ENCODE measurements at regions not wholly inside any gene's neighbourhood (a gene's known extent, or its start where the extent isn't known, plus 50 kb on each side); places are given as distances from the start of the nearest gene placed in this dataset.

DNA sequence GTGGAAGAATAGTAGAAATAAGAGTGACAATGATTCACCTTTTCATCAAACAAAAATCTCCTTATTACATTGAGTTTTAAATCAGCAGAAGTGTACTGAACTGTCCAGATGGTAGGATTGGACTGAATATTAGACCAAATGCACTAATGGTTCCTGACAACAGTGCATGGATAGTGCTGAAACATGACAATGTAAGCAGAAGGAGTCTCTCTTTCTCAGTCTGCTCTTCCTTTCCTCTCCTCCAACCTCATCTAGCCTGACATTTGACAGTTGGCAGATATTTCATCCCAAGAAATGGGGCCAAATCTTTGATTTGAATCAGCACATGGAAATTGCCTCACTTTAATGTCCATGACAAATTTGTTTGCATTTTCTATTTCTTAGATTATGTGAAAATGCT lies 225.1 kb upstream of the PLSCR5 start:
- no peak for DNase-seq

DNA sequence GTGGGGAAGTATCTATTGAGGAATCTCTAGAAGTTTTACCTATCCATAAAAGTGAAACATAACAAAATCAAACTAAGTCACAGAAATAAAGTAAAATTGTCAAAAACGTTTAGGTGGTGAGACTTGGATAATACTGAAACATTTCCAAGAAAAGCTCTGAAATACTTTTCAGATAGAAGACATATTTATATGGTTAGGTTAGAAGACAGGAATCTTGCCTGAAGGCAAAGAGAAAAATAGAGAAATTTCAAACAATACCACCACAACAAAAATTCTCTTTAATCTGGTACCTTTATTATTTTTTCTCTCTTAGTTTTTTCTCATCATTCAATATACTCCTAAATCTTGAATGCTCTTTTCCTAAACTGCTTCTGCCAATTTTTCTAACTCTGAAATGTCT lies 222.7 kb upstream of the PLSCR5 start:
- no peak for DNase-seq

- DNase-seq = no peak
Measured at GRCh38 chr3:146823622-146824021, 218.5 kb upstream of the PLSCR5 start.

- DNase-seq = no peak
Measured at GRCh38 chr3:146818866-146819265, 213.7 kb upstream of the PLSCR5 start.

DNA sequence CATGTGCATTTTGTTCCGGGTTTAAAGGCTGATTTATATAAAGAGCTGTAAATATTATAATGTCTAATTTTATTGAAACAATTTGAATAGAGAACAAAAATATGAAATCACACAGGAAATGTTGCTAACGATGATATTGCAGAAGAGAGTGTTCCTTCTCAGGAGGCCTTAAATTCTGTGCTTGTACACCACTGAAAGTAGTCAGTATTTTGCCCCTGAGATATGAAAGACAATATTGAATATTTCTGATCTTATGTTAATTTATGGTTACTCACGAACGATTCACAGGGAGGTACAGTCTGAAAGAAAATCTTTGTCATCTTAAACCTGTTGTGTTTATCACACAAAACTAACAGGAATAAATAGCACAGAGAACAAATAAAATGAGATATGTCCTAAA lies 213.2 kb upstream of the PLSCR5 start:
- no peak for DNase-seq

- DNase-seq = no peak
Measured at GRCh38 chr3:146817704-146818103, 212.6 kb upstream of the PLSCR5 start.

GRCh38 chr3:146814601-146815315 lies 209.6 kb upstream of the PLSCR5 start:
- no peak for DNase-seq

GRCh38 chr3:146813496-146813895 lies 208.3 kb upstream of the PLSCR5 start:
- no peak for DNase-seq

DNA sequence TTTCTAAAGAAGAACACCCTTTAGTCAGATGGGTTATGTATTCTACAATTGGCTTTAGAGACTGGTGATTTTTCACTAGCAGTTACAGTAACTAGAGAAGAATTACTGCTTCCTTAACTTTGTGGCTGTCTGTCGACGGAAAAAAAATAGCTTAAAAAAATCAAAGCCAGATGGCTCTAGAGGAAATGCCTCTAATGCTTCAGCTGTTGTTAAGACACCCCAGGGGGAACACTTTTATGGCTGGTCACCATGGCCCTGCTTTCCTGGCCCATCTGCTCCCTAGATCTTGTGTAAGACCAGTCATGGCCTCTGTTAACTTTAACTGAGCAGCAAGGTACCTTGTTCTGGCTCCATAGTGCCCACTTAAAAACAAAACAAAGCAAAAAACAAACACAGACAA lies 198.6 kb upstream of the PLSCR5 start:
- no peak for DNase-seq

- no peak for DNase-seq
Measured at GRCh38 chr3:146801492-146801891, 196.3 kb upstream of the PLSCR5 start.

DNA sequence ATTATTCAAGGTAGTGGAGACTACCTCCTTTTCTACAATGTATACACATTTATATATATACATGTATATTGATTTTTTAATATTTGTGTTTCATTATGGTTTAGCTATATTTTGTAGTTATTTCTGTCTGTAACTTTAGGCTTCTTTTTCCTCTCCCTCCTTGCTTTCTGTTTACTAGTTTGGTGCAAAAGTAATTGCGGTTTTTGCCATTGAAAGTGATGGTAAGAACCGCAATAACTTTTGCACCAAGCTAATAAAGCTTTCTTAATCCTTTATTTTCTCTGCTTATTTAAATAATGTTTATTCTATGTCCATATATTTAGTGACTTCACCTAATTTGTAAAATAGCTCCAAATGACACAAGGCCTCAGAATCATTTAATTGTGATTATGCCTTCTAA lies 195.3 kb upstream of the PLSCR5 start:
- no peak for DNase-seq

- no peak for DNase-seq
Measured at GRCh38 chr3:146796078-146796477, 190.9 kb upstream of the PLSCR5 start.

DNA sequence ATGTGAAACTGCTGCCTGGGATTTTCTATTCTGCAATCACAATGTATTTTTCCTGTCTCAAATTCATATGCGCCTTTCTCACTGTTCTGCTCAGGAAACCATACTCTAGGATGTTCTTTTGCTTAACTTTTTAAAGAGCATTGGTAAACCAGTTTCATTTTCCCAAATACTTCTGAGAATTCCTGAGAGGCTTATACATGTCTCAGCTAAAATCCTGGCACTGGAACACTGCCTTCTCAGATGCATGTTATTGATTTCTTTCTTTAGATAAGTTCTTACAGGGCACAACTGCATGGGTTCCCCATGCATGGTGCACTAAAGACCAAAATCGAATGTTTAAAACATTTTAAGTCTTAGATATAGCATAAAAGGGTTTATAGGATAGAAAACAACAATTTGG lies 178.3 kb upstream of the PLSCR5 start:
- no peak for DNase-seq

GRCh38 chr3:146781606-146782005 lies 176.5 kb upstream of the PLSCR5 start:
- DNase-seq = no peak

GRCh38 chr3:146781059-146781458 lies 175.9 kb upstream of the PLSCR5 start:
- no peak for DNase-seq

GRCh38 chr3:146780251-146780650 lies 175.1 kb upstream of the PLSCR5 start:
- DNase-seq = no peak

GRCh38 chr3:146777941-146778340 lies 172.8 kb upstream of the PLSCR5 start:
- no peak for DNase-seq

DNA sequence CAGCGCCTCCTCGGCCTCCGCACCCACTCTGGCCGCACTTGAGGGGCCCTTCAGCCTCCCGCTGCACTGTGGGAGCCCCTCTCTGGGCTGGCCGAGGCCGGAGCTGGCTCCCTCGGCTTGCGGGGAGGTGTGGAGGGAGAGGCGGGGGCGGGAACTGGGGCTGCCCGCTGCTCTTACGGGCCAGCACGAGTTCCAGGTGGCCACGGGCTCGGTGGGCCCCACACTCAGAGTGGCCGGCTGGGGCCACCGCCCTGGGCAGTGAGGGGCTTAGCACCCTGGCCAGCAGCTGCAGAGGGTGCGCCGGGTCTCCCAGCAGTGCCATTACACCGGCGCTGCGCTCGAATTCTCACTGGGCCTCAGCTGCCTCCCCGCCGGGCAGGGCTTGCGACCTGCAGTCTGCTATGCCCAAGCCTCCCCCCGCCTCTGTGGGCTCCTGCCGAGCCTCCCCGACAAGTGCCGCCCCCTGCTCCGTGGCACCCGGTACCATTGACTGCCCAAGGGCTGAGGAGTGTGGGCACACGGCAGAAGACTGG lies 167.1 kb upstream of the PLSCR5 start:
- no peak for DNase-seq

- no peak for DNase-seq
Measured at GRCh38 chr3:146770881-146771280, 165.7 kb upstream of the PLSCR5 start.

DNA sequence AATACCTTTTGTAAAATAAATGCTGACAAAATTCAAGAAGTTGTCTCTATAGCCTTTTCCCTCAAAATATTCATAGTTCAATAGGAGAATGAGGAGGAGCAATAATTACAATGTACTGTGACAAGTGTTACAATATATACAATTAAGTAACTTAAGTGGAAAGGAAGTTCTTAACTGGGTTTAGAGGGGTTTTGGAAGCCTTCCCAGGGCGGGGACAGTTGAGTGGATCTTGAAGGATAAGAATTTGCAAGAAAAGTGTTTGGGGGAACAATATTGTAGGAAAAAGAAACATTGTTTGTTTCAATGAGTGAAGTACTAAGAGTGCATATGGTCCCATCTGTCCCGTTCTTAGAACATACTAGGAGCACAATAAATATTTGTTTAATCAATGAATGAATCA lies 165.2 kb upstream of the PLSCR5 start:
- DNase-seq = no peak

DNA sequence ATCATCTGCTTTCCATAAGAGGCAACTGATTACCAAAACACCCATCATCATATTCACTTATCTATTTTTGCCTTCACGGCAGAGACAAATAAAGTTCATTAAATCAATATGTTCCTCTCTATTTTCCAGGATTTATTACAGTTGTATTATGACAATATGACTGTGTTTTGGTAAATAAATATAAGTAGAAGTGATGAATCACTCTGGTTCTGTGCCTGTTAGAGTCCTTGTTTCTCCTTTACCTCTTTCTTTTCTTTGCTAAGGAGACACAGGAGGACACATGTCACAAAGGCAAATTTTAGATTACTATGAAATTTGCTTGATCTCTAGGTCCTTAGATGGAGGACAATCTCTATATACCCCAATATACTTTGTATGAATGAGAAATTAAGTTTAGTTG lies 152.6 kb upstream of the PLSCR5 start:
- no peak for DNase-seq

- DNase-seq = no peak
Measured at GRCh38 chr3:146750196-146750595, 145.1 kb upstream of the PLSCR5 start.

- no peak for DNase-seq
Measured at GRCh38 chr3:146747928-146748327, 142.8 kb upstream of the PLSCR5 start.

GRCh38 chr3:146747051-146747450 lies 141.9 kb upstream of the PLSCR5 start:
- DNase-seq = no peak

DNA sequence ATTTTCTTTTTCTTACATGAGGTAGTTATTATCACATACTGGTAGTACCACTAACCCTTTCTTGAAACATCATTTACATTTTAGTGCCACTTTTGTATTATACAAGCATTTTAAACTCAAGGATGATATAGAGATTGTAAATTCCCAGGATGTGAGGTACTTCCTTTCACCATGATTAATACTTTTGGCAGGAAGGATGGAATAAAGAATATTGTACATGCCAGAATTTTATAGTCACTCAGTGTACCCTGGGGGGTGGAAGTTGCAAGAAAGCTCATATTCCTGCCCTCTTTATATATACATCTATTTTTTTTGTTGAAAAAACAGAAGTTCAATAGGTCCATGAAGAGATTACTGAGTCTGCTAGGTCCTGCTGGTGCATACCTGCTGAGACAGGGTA lies 141.0 kb upstream of the PLSCR5 start:
- DNase-seq = no peak

All from DMS153 (cell line).